NT2/D1 (cell line): ENCODE measurements at regions not wholly inside any gene's neighbourhood (a gene's known extent, or its start where the extent isn't known, plus 50 kb on each side); places are given as distances from the start of the nearest gene placed in this dataset.

Experiments
- SUZ12 ChIP-seq: IDR thresholded peaks from 2 replicates; pipeline ENCODE4 v1.6.1; 2011; ENCODE audit not compliant: insufficient read length, insufficient read depth; ENCODE audit errors: extremely low read depth
- YY1 ChIP-seq: IDR thresholded peaks from 2 replicates; pipeline ENCODE4 v1.6.1; 2011; ENCODE audit not compliant: insufficient read length, insufficient read depth
- ZNF274 ChIP-seq: IDR thresholded peaks from 2 replicates; pipeline ENCODE4 v1.6.1; 2011; ENCODE audit warnings: mild to moderate bottlenecking, low read depth, low read length

- no peak for TF ChIP-seq YY1
- TF ChIP-seq ZNF274, result no peak
- no peak for TF ChIP-seq SUZ12
Measured at GRCh38 chr15:27623149-27623548, 476.0 kb downstream of the OCA2 start.
